NT2/D1 (cell line): ENCODE measurements at regions not wholly inside any gene's neighbourhood (a gene's known extent, or its start where the extent isn't known, plus 50 kb on each side); places are given as distances from the start of the nearest gene placed in this dataset.

Experiments used
- SUZ12 ChIP-seq: IDR thresholded peaks from 2 replicates; pipeline ENCODE4 v1.6.1; 2011; ENCODE audit not compliant: insufficient read length, insufficient read depth; ENCODE audit errors: extremely low read depth
- YY1 ChIP-seq: IDR thresholded peaks from 2 replicates; pipeline ENCODE4 v1.6.1; 2011; ENCODE audit not compliant: insufficient read length, insufficient read depth
- ZNF274 ChIP-seq: IDR thresholded peaks from 2 replicates; pipeline ENCODE4 v1.6.1; 2011; ENCODE audit warnings: mild to moderate bottlenecking, low read depth, low read length

- no peak for TF ChIP-seq ZNF274
- TF ChIP-seq YY1 = no peak
- no peak for TF ChIP-seq SUZ12
Observed at GRCh38 chr5:167967494-167968177, 323.8 kb upstream of the WWC1 start.
